SK-N-MC (cell line): ENCODE measurements at regions not wholly inside any gene's neighbourhood (a gene's known extent, or its start where the extent isn't known, plus 50 kb on each side); places are given as distances from the start of the nearest gene placed in this dataset.

Experiments used
- DNase-seq: peaks from one replicate; pipeline ENCODE4 v3.0.0-alpha.2; 2011; ENCODE audit warnings: low read depth, low spot score
- H3K27ac ChIP-seq: fragments of 200-600 bp; sonication (generic); 2 replicates; pipeline ENCODE4 v1.5.1; 2016; ENCODE audit warnings: mixed run types
- H3K36me3 ChIP-seq: fragments of 200-600 bp; sonication (generic); 2 replicates; pipeline ENCODE4 v1.6.1; 2017; ENCODE audit warnings: antibody characterized with exemption, low read length, mixed read lengths; ENCODE audit not compliant: insufficient read depth
- H3K4me3 ChIP-seq: fragments of 200-600 bp; sonication (generic); 2 replicates; pipeline ENCODE4 v1.5.1; 2016
- H3K9ac ChIP-seq: fragments of 200-600 bp; sonication (generic); 2 replicates; pipeline ENCODE4 v1.8.0; 2017; ENCODE audit warnings: mixed run types, mixed read lengths; ENCODE audit not compliant: insufficient read length
- H3K9me3 ChIP-seq: fragments of 200-600 bp; sonication (generic); 2 replicates; pipeline ENCODE4 v1.6.1; 2017; ENCODE audit warnings: low read depth, mild to moderate bottlenecking, antibody characterized with exemption, low read length, moderate library complexity, mixed read lengths
- EZH2 ChIP-seq: fragments of 200-600 bp; sonication (generic); IDR thresholded peaks from one replicate; pipeline ENCODE4 v1.6.1; 2017; ENCODE audit warnings: antibody characterized with exemption
- FOXP2 ChIP-seq: optimal IDR thresholded peaks from 2 replicates; pipeline ENCODE3; 2011; ENCODE audit warnings: mild to moderate bottlenecking, moderate library complexity; ENCODE audit not compliant: insufficient read depth; ENCODE audit errors: extremely low read length, control extremely low read depth
- POLR2AphosphoS5 ChIP-seq: IDR thresholded peaks from 2 replicates; pipeline ENCODE4 v1.6.1; 2012; ENCODE audit warnings: mild to moderate bottlenecking, low read depth, low read length, borderline replicate concordance

GRCh38 chr2:201956361-201956760, 77.3 kb upstream of the FZD7 start:
- H3K9me3 ChIP-seq: no peaks in the 10 kb centered on the region
- no peak overlapping the region for H3K9ac ChIP-seq
- H3K27ac ChIP-seq: no peak overlapping the region
- H3K4me3 ChIP-seq: no peak overlapping the region
- no peak for DNase-seq
- no peaks in the 10 kb centered on the region for H3K36me3 ChIP-seq
- TF ChIP-seq POLR2AphosphoS5 (no peak), FOXP2 (no peak), EZH2 (no peak)

- DNase-seq: no peak
- no peaks in the 10 kb centered on the region for H3K36me3 ChIP-seq
- H3K27ac ChIP-seq: no peak overlapping the region
- H3K9me3 ChIP-seq: no peaks in the 10 kb centered on the region
- H3K4me3 ChIP-seq: no peak overlapping the region
- TF ChIP-seq POLR2AphosphoS5 (no peak), EZH2 (no peak), FOXP2 (no peak)
- H3K9ac ChIP-seq: no peak overlapping the region
Measured at GRCh38 chr2:201957091-201957490, 76.6 kb upstream of the FZD7 start.

GRCh38 chr2:201959198-201959597, 74.5 kb upstream of the FZD7 start:
- Histone ChIP-seq H3K36me3 (no peaks in the 10 kb centered on the region), H3K9me3 (no peaks in the 10 kb centered on the region), H3K27ac (no peak overlapping the region), H3K4me3 (no peak overlapping the region), H3K9ac (no peak overlapping the region)
- TF ChIP-seq POLR2AphosphoS5: no peak
- no peak for TF ChIP-seq FOXP2
- TF ChIP-seq EZH2: no peak
- no peak for DNase-seq

GRCh38 chr2:201959626-201960025, 74.0 kb upstream of the FZD7 start:
- no peak for DNase-seq
- H3K27ac ChIP-seq: no peak overlapping the region
- H3K9me3 ChIP-seq: no peaks in the 10 kb centered on the region
- H3K36me3 ChIP-seq: no peaks in the 10 kb centered on the region
- H3K4me3 ChIP-seq: no peak overlapping the region
- no peak overlapping the region for H3K9ac ChIP-seq
- TF ChIP-seq POLR2AphosphoS5 (no peak), EZH2 (no peak), FOXP2 (no peak)

GRCh38 chr2:201960305-201960704, 73.3 kb upstream of the FZD7 start:
- H3K9me3 ChIP-seq: no peaks in the 10 kb centered on the region
- no peak overlapping the region for H3K4me3 ChIP-seq
- H3K36me3 ChIP-seq: no peaks in the 10 kb centered on the region
- no peak overlapping the region for H3K27ac ChIP-seq
- H3K9ac ChIP-seq: no peak overlapping the region
- no peak for DNase-seq
- TF ChIP-seq POLR2AphosphoS5 (no peak), EZH2 (no peak), FOXP2 (no peak)

GRCh38 chr2:201961401-201961800, 72.3 kb upstream of the FZD7 start:
- H3K9me3 ChIP-seq: no peaks in the 10 kb centered on the region
- TF ChIP-seq POLR2AphosphoS5 (no peak), FOXP2 (no peak), EZH2 (no peak)
- H3K27ac ChIP-seq: no peak overlapping the region
- H3K36me3 ChIP-seq: no peaks in the 10 kb centered on the region
- H3K4me3 ChIP-seq: no peak overlapping the region
- H3K9ac ChIP-seq: no peak overlapping the region
- no peak for DNase-seq

GRCh38 chr2:201962774-201963562, 70.7 kb upstream of the FZD7 start:
- Histone ChIP-seq H3K4me3 (no peak overlapping the region), H3K9me3 (no peaks in the 10 kb centered on the region), H3K9ac (no peak overlapping the region), H3K27ac (no peak overlapping the region), H3K36me3 (no peaks in the 10 kb centered on the region)
- TF ChIP-seq POLR2AphosphoS5 (no peak), FOXP2 (no peak)
- DNase-seq: no peak

- DNase-seq: no peak
- no peak for TF ChIP-seq POLR2AphosphoS5
- TF ChIP-seq EZH2: no peak
- TF ChIP-seq FOXP2: no peak
- Histone ChIP-seq H3K4me3 (no peak overlapping the region), H3K9ac (no peak overlapping the region), H3K36me3 (no peaks in the 10 kb centered on the region), H3K27ac (no peak overlapping the region), H3K9me3 (no peaks in the 10 kb centered on the region)
Measured at GRCh38 chr2:201964011-201964410, 69.6 kb upstream of the FZD7 start.
